Breast epithelium (tissue), 3 donors: ENCODE measurements at regions not wholly inside any gene's neighbourhood (a gene's known extent, or its start where the extent isn't known, plus 50 kb on each side); places are given as distances from the start of the nearest gene placed in this dataset.

ENCODE experiments used
- CTCF ChIP-seq, 3 donors: fragments of 450-650 bp; IDR thresholded peaks; one replicate each; pipeline ENCODE4 v1.5.1; 2016 to 2017; ENCODE audit warnings: antibody characterized with exemption in 3 of 3, mild to moderate bottlenecking in 3 of 3, moderate library complexity in 3 of 3
- POLR2A ChIP-seq: fragments of 450-650 bp; IDR thresholded peaks from one replicate; pipeline ENCODE4 v1.6.1; 2016; ENCODE audit warnings: antibody characterized with exemption, mild to moderate bottlenecking, moderate library complexity
- POLR2AphosphoS5 ChIP-seq, 3 donors: sonication (generic); formaldehyde crosslinking; IDR thresholded peaks; one replicate each; pipeline ENCODE4 v1.6.1; 2017; ENCODE audit warnings: antibody characterized with exemption in 3 of 3

- TF ChIP-seq CTCF (IDR thresholded peaks at IDR 0.05): no peak
- no peak for TF ChIP-seq POLR2AphosphoS5 (IDR thresholded peaks at IDR 0.05)
- TF ChIP-seq POLR2A: no peak
Measured at GRCh38 chr21:19148056-19148455, 744.5 kb upstream of the TMPRSS15 start.
